PC-3 (cell line): ENCODE measurements at regions not wholly inside any gene's neighbourhood (a gene's known extent, or its start where the extent isn't known, plus 50 kb on each side); places are given as distances from the start of the nearest gene placed in this dataset.

ENCODE experiments used
- CTCF ChIP-seq: fragments of 300-600 bp; sonication (generic); conservative IDR thresholded peaks from 2 replicates; pipeline ENCODE4 v1.5.1; 2017; ENCODE audit warnings: antibody characterized with exemption, low read depth, mild to moderate bottlenecking, low read length
- EZH2 ChIP-seq: fragments of 300-600 bp; sonication (generic); IDR thresholded peaks from one replicate; pipeline ENCODE4 v1.6.1; 2017; ENCODE audit warnings: antibody characterized with exemption, mild to moderate bottlenecking, low read length; ENCODE audit not compliant: unreplicated experiment

GRCh38 chr18:43442131-43442530, 164.8 kb upstream of the SYT4 start:
- TF ChIP-seq CTCF (no peak), EZH2 (no peak)
